ENCODE measurements at regions not wholly inside any gene's neighbourhood (a gene's known extent, or its start where the extent isn't known, plus 50 kb on each side); places are given as distances from the start of the nearest gene placed in this dataset.

DNA sequence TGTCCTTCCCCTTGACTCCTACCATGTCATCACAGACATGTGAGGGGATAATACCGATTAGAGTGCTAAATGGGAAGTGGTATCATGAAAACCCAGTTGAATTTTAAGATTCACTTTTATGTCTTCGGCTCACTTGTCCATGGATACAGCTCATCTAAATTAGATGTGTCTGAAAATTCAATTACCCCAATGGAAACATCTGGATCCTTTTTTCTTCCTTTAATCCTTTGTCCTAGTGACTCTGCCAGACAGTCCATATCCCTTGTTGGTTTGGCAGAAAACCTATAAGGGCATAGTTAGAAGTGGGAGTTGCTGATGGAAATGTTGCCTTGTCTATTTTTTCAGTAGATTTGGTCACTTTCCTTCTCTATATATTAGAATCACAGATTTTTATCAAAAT lies 271.9 kb downstream of the MTERF1 start:
- 0 out of 2 replicates have a peak, but pooled peaks cover 13% of the 10 kb centered on the region for H3K27me3 ChIP-seq (ENCODE audit: low read length)
- no peak overlapping the region for H3K9ac ChIP-seq (ENCODE audit: low read length)
- H3K27ac ChIP-seq (ENCODE audit: low read length) = no peak overlapping the region
- CTCF ChIA-PET = no interaction called here
- no peak for DNase-seq
- H3K4me3 ChIP-seq (ENCODE audit: low read length) = no peak overlapping the region
- TF ChIP-seq EZH2 (IDR thresholded peaks at IDR 0.05; ENCODE audit: low read length, unreplicated experiment) = no peak
- TF ChIP-seq EZH2phosphoT487 (IDR thresholded peaks at IDR 0.05; ENCODE audit: borderline replicate concordance, low read length) = no peak
- no peak for TF ChIP-seq CTCF (conservative IDR thresholded peaks at IDR 0.05; ENCODE audit: low read depth, low read length)
- H3F3A ChIP-seq (ENCODE audit: low read length, unreplicated experiment) = no peaks in the 10 kb centered on the region
- no peaks in the 10 kb centered on the region for H3K4me1 ChIP-seq (ENCODE audit: insufficient read depth, low read length)
- intact Hi-C loops (cut with micrococcal nuclease) = no loop called here
- no peak for ATAC-seq
- H4K20me1 ChIP-seq (ENCODE audit: low read length) = no peaks in the 10 kb centered on the region
- H3K4me2 ChIP-seq (ENCODE audit: low read length) = no peak overlapping the region
- no peaks in the 10 kb centered on the region for H3K79me2 ChIP-seq (ENCODE audit: low read length)
- no peaks in the 10 kb centered on the region for H3K9me3 ChIP-seq (ENCODE audit: low read length)
- no peaks in the 10 kb centered on the region for H3K9me2 ChIP-seq (replicated peaks; ENCODE audit: low read length)
- no peak overlapping the region for H2AFZ ChIP-seq (ENCODE audit: low read length)
- no TSS peak for BruUV-seq (replicated peaks)
- no peaks in the 10 kb centered on the region for H3K36me3 ChIP-seq (ENCODE audit: low read depth, low read length)
- POLR2A ChIA-PET (ENCODE audit: unreplicated experiment) = interaction anchor here (0.6 kb wide), 1 partner anchor 255 kb away, joined by 4 read pairs; no protein-coding TSS in a partner anchor

- Histone ChIP-seq H2AFZ (ENCODE audit: low read length) (no peak overlapping the region), H3F3A (ENCODE audit: low read length, unreplicated experiment) (no peaks in the 10 kb centered on the region), H4K20me1 (ENCODE audit: low read length) (no peaks in the 10 kb centered on the region), H3K4me1 (ENCODE audit: insufficient read depth, low read length) (no peaks in the 10 kb centered on the region), H3K27me3 (ENCODE audit: low read length) (0 out of 2 replicates have a peak, but pooled peaks cover 13% of the 10 kb centered on the region), H3K4me3 (ENCODE audit: low read length) (no peak overlapping the region), H3K9ac (ENCODE audit: low read length) (no peak overlapping the region), H3K27ac (ENCODE audit: low read length) (no peak overlapping the region), H3K9me2 (replicated peaks; ENCODE audit: low read length) (no peaks in the 10 kb centered on the region), H3K4me2 (ENCODE audit: low read length) (no peak overlapping the region), H3K9me3 (ENCODE audit: low read length) (no peaks in the 10 kb centered on the region), H3K79me2 (ENCODE audit: low read length) (no peaks in the 10 kb centered on the region), H3K36me3 (ENCODE audit: low read depth, low read length) (no peaks in the 10 kb centered on the region)
- no peak; the same call in 1 of the 2 replicates for ATAC-seq
- ChIA-PET POLR2A (ENCODE audit: unreplicated experiment) (no interaction called here), CTCF (no interaction called here)
- no TSS peak for BruUV-seq (replicated peaks)
- intact Hi-C loops (cut with micrococcal nuclease) = no loop called here
- DNase-seq = no peak
- TF ChIP-seq EZH2 (IDR thresholded peaks at IDR 0.05; ENCODE audit: low read length, unreplicated experiment) = no peak
- TF ChIP-seq CTCF (conservative IDR thresholded peaks at IDR 0.05; ENCODE audit: low read depth, low read length) = no peak
- TF ChIP-seq EZH2phosphoT487 (IDR thresholded peaks at IDR 0.05; ENCODE audit: borderline replicate concordance, low read length) = no peak
Observed at GRCh38 chr7:91609525-91609924, 271.0 kb downstream of the MTERF1 start.

GRCh38 chr7:91614431-91614830 lies 266.1 kb downstream of the MTERF1 start:
- ATAC-seq = no peak
- no peak overlapping the region for H3K4me3 ChIP-seq (ENCODE audit: low read length)
- no peak for DNase-seq

More at GRCh38 chr7:91614431-91614830, 266.1 kb downstream of the MTERF1 start:
- intact Hi-C loops (cut with micrococcal nuclease) = no loop called here
- H3K9me2 ChIP-seq (replicated peaks; ENCODE audit: low read length) = no peaks in the 10 kb centered on the region
- H3K9me3 ChIP-seq (ENCODE audit: low read length) = no peaks in the 10 kb centered on the region
- no peaks in the 10 kb centered on the region for H3K27me3 ChIP-seq (ENCODE audit: low read length)
- H3K9ac ChIP-seq (ENCODE audit: low read length) = no peak overlapping the region
- H3K4me1 ChIP-seq (ENCODE audit: insufficient read depth, low read length) = no peaks in the 10 kb centered on the region
- H4K20me1 ChIP-seq (ENCODE audit: low read length) = no peaks in the 10 kb centered on the region
- no peaks in the 10 kb centered on the region for H3K79me2 ChIP-seq (ENCODE audit: low read length)
- ChIA-PET POLR2A (ENCODE audit: unreplicated experiment) (no interaction called here), CTCF (no interaction called here)
- H3K36me3 ChIP-seq (ENCODE audit: low read depth, low read length) = no peaks in the 10 kb centered on the region
- H3K27ac ChIP-seq (ENCODE audit: low read length) = no peak overlapping the region
- no peak overlapping the region for H3K4me2 ChIP-seq (ENCODE audit: low read length)
- H2AFZ ChIP-seq (ENCODE audit: low read length) = no peak overlapping the region
- no peak for TF ChIP-seq CTCF (conservative IDR thresholded peaks at IDR 0.05; ENCODE audit: low read depth, low read length)
- no peak for TF ChIP-seq EZH2phosphoT487 (IDR thresholded peaks at IDR 0.05; ENCODE audit: borderline replicate concordance, low read length)
- no TSS peak for BruUV-seq (replicated peaks)
- H3F3A ChIP-seq (ENCODE audit: low read length, unreplicated experiment) = no peaks in the 10 kb centered on the region
